Keratinocyte (primary cell): ENCODE measurements at regions not wholly inside any gene's neighbourhood (a gene's known extent, or its start where the extent isn't known, plus 50 kb on each side); places are given as distances from the start of the nearest gene placed in this dataset.

Experiments used
- DNase-seq: peaks from one replicate; pipeline ENCODE4 v3.0.0-alpha.2; 2011; ENCODE audit warnings: low read depth, missing footprints, low spot score
- FAIRE-seq: peaks from 2 replicates; lab custom pipeline; 2011; peaks lifted over from hg19 to GRCh38; lab: Jason Lieb, UNC
- H2AFZ ChIP-seq: 2 replicates; pipeline ENCODE4 v1.6.0; 2012; ENCODE audit warnings: low read length, control low read depth, inconsistent platforms; ENCODE audit not compliant: control insufficient read depth
- H3K27ac ChIP-seq: 2 replicates; pipeline ENCODE4 v1.5.1; 2011; ENCODE audit warnings: low read length; ENCODE audit not compliant: control insufficient read depth, insufficient read depth
- H3K27me3 ChIP-seq: 3 replicates; pipeline ENCODE4 v1.6.0; 2011; ENCODE audit warnings: low read length; ENCODE audit not compliant: control insufficient read depth, insufficient read depth; ENCODE audit errors: extremely low read depth
- H3K36me3 ChIP-seq, 2 experiments: 2 replicates in 1 of 2; 3 replicates in 1 of 2; pipeline ENCODE4 v1.5.1; 2011; ENCODE audit warnings: low read length in 2 of 2, mild to moderate bottlenecking in 1 of 2; ENCODE audit not compliant: control insufficient read depth in 2 of 2, insufficient read depth in 2 of 2; ENCODE audit errors: extremely low read depth in 1 of 2
- H3K4me1 ChIP-seq: 3 replicates; pipeline ENCODE4 v1.5.1; 2011; ENCODE audit warnings: low read length; ENCODE audit not compliant: control insufficient read depth, insufficient read depth; ENCODE audit errors: extremely low read depth
- H3K4me2 ChIP-seq: 3 replicates; pipeline ENCODE4 v1.6.0; 2011; ENCODE audit warnings: low read depth, low read length; ENCODE audit not compliant: control insufficient read depth, insufficient read depth; ENCODE audit errors: extremely low read depth
- H3K4me3 ChIP-seq, 3 experiments: fragments of 200-600 bp in 1 of 3; sonication (generic) in 1 of 3; 2 replicates in 2 of 3; 3 replicates in 1 of 3; pipeline ENCODE4 v1.5.1; 2011 to 2016; ENCODE audit warnings: low read length in 3 of 3, mild to moderate bottlenecking in 3 of 3, control low read depth in 2 of 3, inconsistent platforms in 1 of 3, low read depth in 1 of 3, mixed read lengths in 1 of 3, mixed run types in 1 of 3, moderate library complexity in 1 of 3; ENCODE audit not compliant: control insufficient read depth in 2 of 3, insufficient read depth in 2 of 3; ENCODE audit errors: extremely low read depth in 1 of 3
- H3K79me2 ChIP-seq: 2 replicates; pipeline ENCODE4 v1.6.0; 2012; ENCODE audit warnings: low read length; ENCODE audit not compliant: control insufficient read depth, insufficient read depth
- H3K9ac ChIP-seq: 3 replicates; pipeline ENCODE4 v1.6.0; 2011; ENCODE audit warnings: low read length; ENCODE audit not compliant: control insufficient read depth, insufficient read depth; ENCODE audit errors: extremely low read depth
- H3K9me1 ChIP-seq: 3 replicates; pipeline ENCODE4 v1.6.0; 2011; ENCODE audit warnings: low read length; ENCODE audit not compliant: control insufficient read depth, insufficient read depth; ENCODE audit errors: extremely low read depth
- H3K9me3 ChIP-seq: 2 replicates; pipeline ENCODE4 v1.5.1; 2012; ENCODE audit warnings: low read depth, low read length; ENCODE audit not compliant: control insufficient read depth
- H4K20me1 ChIP-seq: 3 replicates; pipeline ENCODE4 v1.6.0; 2011; ENCODE audit warnings: low read length; ENCODE audit not compliant: control insufficient read depth, insufficient read depth; ENCODE audit errors: extremely low read depth
- EZH2 ChIP-seq: IDR thresholded peaks from one replicate; pipeline ENCODE4 v1.6.1; 2012; ENCODE audit warnings: inconsistent platforms, mild to moderate bottlenecking, low read length, moderate library complexity
- dilution Hi-C: fragments of 300-500 bp; cut with MboI; formaldehyde crosslinking; loops from one replicate; pipeline ENCODE4 v1.7.0; 2020; ENCODE audit warnings: low sequenced_read_pairs; ENCODE audit not compliant: extremely low pct_ligation_motif_present
- TF ChIP-seq, protein P1 (sequence below), 3 experiments: IDR thresholded peaks in 1 of 3; conservative IDR thresholded peaks in 1 of 3; optimal IDR thresholded peaks in 1 of 3; 2 replicates in 2 of 3; 3 replicates in 1 of 3; pipeline versions ENCODE3 to v1.5.1; 2011; ENCODE audit warnings: low read length in 3 of 3, mild to moderate bottlenecking in 3 of 3, moderate library complexity in 2 of 3, control low read depth in 1 of 3, inconsistent platforms in 1 of 3; ENCODE audit not compliant: insufficient read depth in 2 of 3; ENCODE audit errors: extremely low read depth in 1 of 3

- Histone ChIP-seq H3K4me2 (no peak overlapping the region), H3K4me1 (no peaks in the 10 kb centered on the region), H2AFZ (no peak overlapping the region), H3K9me3 (no peaks in the 10 kb centered on the region), H3K79me2 (no peaks in the 10 kb centered on the region), H3K27me3 (no peaks in the 10 kb centered on the region), H4K20me1 (no peaks in the 10 kb centered on the region), H3K9me1 (no peaks in the 10 kb centered on the region), H3K4me3 (no peak overlapping the region), H3K9ac (no peak overlapping the region), H3K36me3 (no peaks in the 10 kb centered on the region), H3K27ac (no peak overlapping the region)
- no peak for FAIRE-seq
- DNase-seq: no peak
- dilution Hi-C loops: no loop called here
- no peak for TF ChIP-seq EZH2
- TF ChIP-seq, protein P1, sequence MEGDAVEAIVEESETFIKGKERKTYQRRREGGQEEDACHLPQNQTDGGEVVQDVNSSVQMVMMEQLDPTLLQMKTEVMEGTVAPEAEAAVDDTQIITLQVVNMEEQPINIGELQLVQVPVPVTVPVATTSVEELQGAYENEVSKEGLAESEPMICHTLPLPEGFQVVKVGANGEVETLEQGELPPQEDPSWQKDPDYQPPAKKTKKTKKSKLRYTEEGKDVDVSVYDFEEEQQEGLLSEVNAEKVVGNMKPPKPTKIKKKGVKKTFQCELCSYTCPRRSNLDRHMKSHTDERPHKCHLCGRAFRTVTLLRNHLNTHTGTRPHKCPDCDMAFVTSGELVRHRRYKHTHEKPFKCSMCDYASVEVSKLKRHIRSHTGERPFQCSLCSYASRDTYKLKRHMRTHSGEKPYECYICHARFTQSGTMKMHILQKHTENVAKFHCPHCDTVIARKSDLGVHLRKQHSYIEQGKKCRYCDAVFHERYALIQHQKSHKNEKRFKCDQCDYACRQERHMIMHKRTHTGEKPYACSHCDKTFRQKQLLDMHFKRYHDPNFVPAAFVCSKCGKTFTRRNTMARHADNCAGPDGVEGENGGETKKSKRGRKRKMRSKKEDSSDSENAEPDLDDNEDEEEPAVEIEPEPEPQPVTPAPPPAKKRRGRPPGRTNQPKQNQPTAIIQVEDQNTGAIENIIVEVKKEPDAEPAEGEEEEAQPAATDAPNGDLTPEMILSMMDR (optimal IDR thresholded peaks at IDR 0.05 in 1 of 3, IDR thresholded peaks at IDR 0.05 in 1 of 3, conservative IDR thresholded peaks at IDR 0.05 in 1 of 3; ENCODE audit: extremely low read depth in 1 of 3, insufficient read depth in 2 of 3, low read length in 3 of 3): no peak
Observed at GRCh38 chr4:188658958-188659522, 519.8 kb downstream of the TRIML1 start.

GRCh38 chr4:188660796-188661195, 521.6 kb downstream of the TRIML1 start:
- Histone ChIP-seq H4K20me1 (no peaks in the 10 kb centered on the region), H3K4me2 (no peak overlapping the region), H3K9me1 (no peaks in the 10 kb centered on the region), H3K9me3 (no peaks in the 10 kb centered on the region), H2AFZ (no peak overlapping the region), H3K9ac (no peak overlapping the region), H3K27me3 (no peaks in the 10 kb centered on the region), H3K79me2 (no peaks in the 10 kb centered on the region), H3K27ac (no peak overlapping the region), H3K4me1 (no peaks in the 10 kb centered on the region), H3K36me3 (no peaks in the 10 kb centered on the region), H3K4me3 (no peak overlapping the region)
- dilution Hi-C loops: no loop called here
- TF ChIP-seq EZH2: no peak
- TF ChIP-seq, protein P1 (optimal IDR thresholded peaks at IDR 0.05 in 1 of 3, IDR thresholded peaks at IDR 0.05 in 1 of 3, conservative IDR thresholded peaks at IDR 0.05 in 1 of 3; ENCODE audit: extremely low read depth in 1 of 3, insufficient read depth in 2 of 3, low read length in 3 of 3): no peak
- no peak for FAIRE-seq
- no peak for DNase-seq
